ENCODE measurements at regions not wholly inside any gene's neighbourhood (a gene's known extent, or its start where the extent isn't known, plus 50 kb on each side); places are given as distances from the start of the nearest gene placed in this dataset.

- TF ChIP-seq CTCF (conservative IDR thresholded peaks at IDR 0.05) (no peak), EZH2 (IDR thresholded peaks at IDR 0.05; ENCODE audit: low read depth) (no peak)
These were observed 362.8 kb upstream of the PLXNA2 start for GRCh38 chr1:208606959-208607358.

All from PC-9 (cell line).